Suppressor macrophage (primary cell): ENCODE measurements at regions not wholly inside any gene's neighbourhood (a gene's known extent, or its start where the extent isn't known, plus 50 kb on each side); places are given as distances from the start of the nearest gene placed in this dataset.

Source experiments
- DNase-seq, 4 experiments: peaks; one replicate each; pipeline ENCODE4 v3.0.0-alpha.2; 2020 to 2022

- no peak for DNase-seq
Observed at GRCh38 chr15:66933932-66934867, 131.2 kb upstream of the SMAD3 start.

- DNase-seq = no peak
Observed at GRCh38 chr15:66934868-66935520, 130.4 kb upstream of the SMAD3 start.

- DNase-seq = no peak
Observed at GRCh38 chr15:66935688-66936087, 129.7 kb upstream of the SMAD3 start.

- no peak for DNase-seq
Observed at GRCh38 chr15:66936109-66936860, 129.1 kb upstream of the SMAD3 start.

- DNase-seq = no peak
Observed at GRCh38 chr15:66936861-66937582, 128.4 kb upstream of the SMAD3 start.

GRCh38 chr15:66937588-66937987 is 127.8 kb upstream of the SMAD3 start:
- no peak for DNase-seq

- DNase-seq = no peak
Observed at GRCh38 chr15:66938114-66938830, 127.1 kb upstream of the SMAD3 start.

GRCh38 chr15:66939016-66939415 is 126.4 kb upstream of the SMAD3 start:
- no peak for DNase-seq

- DNase-seq = no peak
Observed at GRCh38 chr15:66939451-66940023, 125.9 kb upstream of the SMAD3 start.

- DNase-seq = peak in 1 of 4 experiments; percentile 44
Observed at GRCh38 chr15:66940368-66940767, 125.0 kb upstream of the SMAD3 start.

GRCh38 chr15:66941108-66941711 is 124.2 kb upstream of the SMAD3 start:
- DNase-seq = no peak

- DNase-seq = peak; percentile 47 to 76 (median 68)
Observed at GRCh38 chr15:66941791-66942190, 123.6 kb upstream of the SMAD3 start.

- DNase-seq = no peak
Observed at GRCh38 chr15:66942649-66943390, 122.6 kb upstream of the SMAD3 start.

GRCh38 chr15:66943456-66944095 is 121.8 kb upstream of the SMAD3 start:
- DNase-seq = no peak

GRCh38 chr15:66944121-66944520 is 121.3 kb upstream of the SMAD3 start:
- DNase-seq = no peak

GRCh38 chr15:66945286-66945685 is 120.1 kb upstream of the SMAD3 start:
- DNase-seq = no peak

- no peak for DNase-seq
Observed at GRCh38 chr15:66945842-66946241, 119.6 kb upstream of the SMAD3 start.

GRCh38 chr15:66946578-66947164 is 118.7 kb upstream of the SMAD3 start:
- peak; percentile 74 to 88 (median 80) for DNase-seq

GRCh38 chr15:66947471-66947870 is 117.9 kb upstream of the SMAD3 start:
- DNase-seq = no peak
